ENCODE measurements at regions not wholly inside any gene's neighbourhood (a gene's known extent, or its start where the extent isn't known, plus 50 kb on each side); places are given as distances from the start of the nearest gene placed in this dataset.

DNA sequence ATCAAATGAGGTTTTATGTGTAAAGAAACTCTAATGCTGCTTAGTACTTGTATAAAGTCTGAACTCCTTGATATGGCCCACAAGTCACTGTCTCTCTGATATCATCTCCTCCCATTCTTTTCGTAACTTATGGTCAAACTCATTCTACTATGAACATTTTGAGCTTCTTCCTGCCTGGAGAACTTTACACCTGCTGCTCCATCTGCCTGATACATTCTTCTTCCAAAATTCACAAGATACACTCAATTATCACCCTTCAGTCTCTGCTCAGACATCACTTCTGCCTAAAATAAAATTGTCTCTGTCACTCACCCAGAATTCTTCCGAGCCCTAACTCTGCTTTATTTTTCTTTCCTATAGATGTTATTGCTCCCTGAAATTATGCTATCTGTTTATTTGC lies 192.8 kb upstream of the LYPLAL1 start:
- TF ChIP-seq POLR2A (IDR thresholded peaks at IDR 0.05) (no peak), EP300 (IDR thresholded peaks at IDR 0.05) (no peak)
- TF ChIP-seq, protein P1, sequence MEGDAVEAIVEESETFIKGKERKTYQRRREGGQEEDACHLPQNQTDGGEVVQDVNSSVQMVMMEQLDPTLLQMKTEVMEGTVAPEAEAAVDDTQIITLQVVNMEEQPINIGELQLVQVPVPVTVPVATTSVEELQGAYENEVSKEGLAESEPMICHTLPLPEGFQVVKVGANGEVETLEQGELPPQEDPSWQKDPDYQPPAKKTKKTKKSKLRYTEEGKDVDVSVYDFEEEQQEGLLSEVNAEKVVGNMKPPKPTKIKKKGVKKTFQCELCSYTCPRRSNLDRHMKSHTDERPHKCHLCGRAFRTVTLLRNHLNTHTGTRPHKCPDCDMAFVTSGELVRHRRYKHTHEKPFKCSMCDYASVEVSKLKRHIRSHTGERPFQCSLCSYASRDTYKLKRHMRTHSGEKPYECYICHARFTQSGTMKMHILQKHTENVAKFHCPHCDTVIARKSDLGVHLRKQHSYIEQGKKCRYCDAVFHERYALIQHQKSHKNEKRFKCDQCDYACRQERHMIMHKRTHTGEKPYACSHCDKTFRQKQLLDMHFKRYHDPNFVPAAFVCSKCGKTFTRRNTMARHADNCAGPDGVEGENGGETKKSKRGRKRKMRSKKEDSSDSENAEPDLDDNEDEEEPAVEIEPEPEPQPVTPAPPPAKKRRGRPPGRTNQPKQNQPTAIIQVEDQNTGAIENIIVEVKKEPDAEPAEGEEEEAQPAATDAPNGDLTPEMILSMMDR (IDR thresholded peaks at IDR 0.05) = no peak

Data from ovary (tissue), 3 donors.